ENCODE measurements at regions not wholly inside any gene's neighbourhood (a gene's known extent, or its start where the extent isn't known, plus 50 kb on each side); places are given as distances from the start of the nearest gene placed in this dataset.
A peak's percentile ranks its signal among the peaks of the same experiment; 100 is the strongest.

DNA sequence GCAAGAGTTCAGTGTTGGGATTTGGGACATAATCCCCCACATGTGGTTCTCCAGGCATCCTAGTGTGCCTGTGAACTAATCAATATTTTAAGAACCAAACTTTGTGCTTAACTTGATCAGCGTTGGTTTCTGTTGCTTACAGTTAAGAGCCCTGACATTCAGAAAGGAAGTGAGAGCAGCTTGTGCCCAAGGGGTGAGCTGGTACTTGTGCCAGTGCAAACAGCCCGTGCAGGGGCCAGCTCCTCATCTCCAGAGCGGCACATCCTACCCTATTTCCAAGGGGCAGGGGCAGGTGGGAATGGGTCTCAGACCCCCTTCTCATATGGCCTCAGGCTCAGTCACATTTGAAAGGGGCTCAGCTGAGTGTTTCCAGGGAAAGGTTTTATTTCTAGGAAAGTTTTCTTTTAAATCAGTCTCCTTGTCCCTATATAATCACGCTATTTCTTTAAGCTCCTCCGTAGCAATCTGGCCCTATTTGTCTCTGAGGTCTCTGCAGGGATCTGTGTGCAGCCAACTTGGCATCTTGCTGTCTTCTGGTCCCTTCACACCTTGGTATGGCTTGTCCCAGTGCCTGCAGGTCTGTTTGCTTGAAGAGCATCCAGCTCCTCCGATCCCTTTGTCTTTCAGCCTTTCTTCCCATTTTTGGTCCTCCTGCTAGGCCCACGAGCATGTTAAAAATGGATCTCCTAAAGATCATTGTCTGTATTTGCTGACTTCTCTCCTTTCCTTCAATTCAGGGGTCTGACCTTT is 358.9 kb downstream of the HRH4 start:
- TF ChIP-seq, protein P1, sequence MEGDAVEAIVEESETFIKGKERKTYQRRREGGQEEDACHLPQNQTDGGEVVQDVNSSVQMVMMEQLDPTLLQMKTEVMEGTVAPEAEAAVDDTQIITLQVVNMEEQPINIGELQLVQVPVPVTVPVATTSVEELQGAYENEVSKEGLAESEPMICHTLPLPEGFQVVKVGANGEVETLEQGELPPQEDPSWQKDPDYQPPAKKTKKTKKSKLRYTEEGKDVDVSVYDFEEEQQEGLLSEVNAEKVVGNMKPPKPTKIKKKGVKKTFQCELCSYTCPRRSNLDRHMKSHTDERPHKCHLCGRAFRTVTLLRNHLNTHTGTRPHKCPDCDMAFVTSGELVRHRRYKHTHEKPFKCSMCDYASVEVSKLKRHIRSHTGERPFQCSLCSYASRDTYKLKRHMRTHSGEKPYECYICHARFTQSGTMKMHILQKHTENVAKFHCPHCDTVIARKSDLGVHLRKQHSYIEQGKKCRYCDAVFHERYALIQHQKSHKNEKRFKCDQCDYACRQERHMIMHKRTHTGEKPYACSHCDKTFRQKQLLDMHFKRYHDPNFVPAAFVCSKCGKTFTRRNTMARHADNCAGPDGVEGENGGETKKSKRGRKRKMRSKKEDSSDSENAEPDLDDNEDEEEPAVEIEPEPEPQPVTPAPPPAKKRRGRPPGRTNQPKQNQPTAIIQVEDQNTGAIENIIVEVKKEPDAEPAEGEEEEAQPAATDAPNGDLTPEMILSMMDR (IDR thresholded peaks at IDR 0.05; ENCODE audit: insufficient read depth, low read depth, low read length), result no peak
- no peak for DNase-seq (ENCODE audit: low read depth)
- no peak overlapping the region for H3K4me3 ChIP-seq (ENCODE audit: low read depth, low read length)

DNA sequence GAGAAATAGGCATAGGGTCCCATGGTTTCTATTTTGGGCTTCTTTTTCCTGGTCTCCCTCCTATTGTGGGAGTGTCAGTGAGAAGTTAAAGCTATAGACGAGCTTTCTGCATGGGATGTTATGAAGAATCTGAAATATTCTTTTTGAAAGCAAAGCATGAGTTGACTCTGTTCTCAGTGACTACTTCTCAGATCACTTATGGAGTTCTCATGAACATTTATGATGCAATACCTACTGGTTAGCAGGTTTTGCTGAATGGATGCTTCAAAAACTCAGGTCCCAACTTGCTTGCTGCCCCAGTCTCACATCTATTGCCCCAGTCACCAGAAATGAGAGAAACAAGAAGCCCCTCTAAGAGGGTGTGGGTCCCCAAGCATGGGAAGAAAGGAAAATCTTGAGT is 365.0 kb downstream of the HRH4 start:
- no peak overlapping the region for H3K4me3 ChIP-seq (ENCODE audit: low read depth, low read length)
- TF ChIP-seq, protein P1 (IDR thresholded peaks at IDR 0.05; ENCODE audit: insufficient read depth, low read depth, low read length), result no peak
- no peak for DNase-seq (ENCODE audit: low read depth)

DNA sequence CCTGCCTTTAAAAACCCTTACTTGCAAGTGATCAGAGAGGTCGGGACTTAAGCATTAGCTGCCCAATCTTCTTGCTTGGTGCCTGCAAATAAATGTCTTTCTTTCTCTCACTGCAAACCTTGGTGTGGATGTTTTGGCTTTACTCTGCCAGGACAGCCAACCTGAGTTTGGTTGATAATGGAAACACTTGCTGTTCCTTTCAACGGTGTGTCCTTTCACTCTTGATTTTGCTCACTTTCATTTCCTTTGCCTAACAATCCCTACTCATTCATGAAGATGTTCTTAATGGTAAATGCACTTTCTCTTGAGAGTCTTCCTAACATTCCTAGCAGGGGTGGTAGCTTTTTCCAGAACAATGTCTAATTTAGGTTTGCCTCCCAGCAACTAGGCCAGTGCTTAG is 366.2 kb downstream of the HRH4 start:
- H3K4me3 ChIP-seq (ENCODE audit: low read depth, low read length), result no peak overlapping the region
- TF ChIP-seq, protein P1 (IDR thresholded peaks at IDR 0.05; ENCODE audit: insufficient read depth, low read depth, low read length), result no peak
- no peak for DNase-seq (ENCODE audit: low read depth)

DNA sequence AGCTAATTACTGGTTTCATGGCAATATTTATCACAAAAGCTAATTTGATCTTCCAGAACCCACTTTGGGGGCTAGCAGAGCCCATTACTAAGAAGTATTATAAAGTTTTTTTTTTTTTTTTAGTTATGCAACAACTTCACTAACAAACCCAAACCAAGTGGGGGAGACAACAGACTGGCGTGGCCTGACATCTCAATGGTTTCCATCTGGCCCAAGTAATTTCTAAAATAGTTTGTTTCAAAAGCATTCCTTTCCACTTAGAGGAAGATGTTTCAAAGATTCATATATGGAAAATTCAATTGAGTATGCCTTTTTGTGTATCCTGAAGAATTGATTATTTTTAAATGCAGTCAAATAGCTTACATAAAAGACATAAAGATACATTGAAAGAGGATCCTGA is 367.1 kb downstream of the HRH4 start:
- no peak overlapping the region for H3K4me3 ChIP-seq (ENCODE audit: low read depth, low read length)
- DNase-seq (ENCODE audit: low read depth), result no peak
- TF ChIP-seq, protein P1 (IDR thresholded peaks at IDR 0.05; ENCODE audit: insufficient read depth, low read depth, low read length), result no peak

DNA sequence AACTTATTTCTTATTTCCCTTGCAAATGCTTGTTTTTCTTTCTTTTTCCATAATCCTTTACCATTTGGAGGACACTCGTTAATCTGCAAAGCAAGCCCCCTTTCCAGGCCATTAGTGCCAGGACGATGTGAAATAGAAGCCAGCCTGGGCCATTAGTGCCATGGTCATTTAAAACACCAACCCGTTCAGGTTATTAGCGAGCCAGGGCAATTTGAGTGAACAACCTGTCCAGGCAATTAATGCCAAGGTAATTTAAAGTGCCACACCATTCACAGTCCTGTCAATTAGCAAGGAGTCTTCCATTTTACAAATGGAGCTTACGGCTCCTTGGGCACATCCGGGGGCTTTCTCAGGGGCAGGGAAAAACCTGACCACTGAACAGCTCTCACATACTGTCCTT is 370.6 kb downstream of the HRH4 start:
- H3K4me3 ChIP-seq (ENCODE audit: low read depth, low read length), result no peak overlapping the region
- no peak for DNase-seq (ENCODE audit: low read depth)
- TF ChIP-seq, protein P1 (IDR thresholded peaks at IDR 0.05; ENCODE audit: insufficient read depth, low read depth, low read length), result no peak

DNA sequence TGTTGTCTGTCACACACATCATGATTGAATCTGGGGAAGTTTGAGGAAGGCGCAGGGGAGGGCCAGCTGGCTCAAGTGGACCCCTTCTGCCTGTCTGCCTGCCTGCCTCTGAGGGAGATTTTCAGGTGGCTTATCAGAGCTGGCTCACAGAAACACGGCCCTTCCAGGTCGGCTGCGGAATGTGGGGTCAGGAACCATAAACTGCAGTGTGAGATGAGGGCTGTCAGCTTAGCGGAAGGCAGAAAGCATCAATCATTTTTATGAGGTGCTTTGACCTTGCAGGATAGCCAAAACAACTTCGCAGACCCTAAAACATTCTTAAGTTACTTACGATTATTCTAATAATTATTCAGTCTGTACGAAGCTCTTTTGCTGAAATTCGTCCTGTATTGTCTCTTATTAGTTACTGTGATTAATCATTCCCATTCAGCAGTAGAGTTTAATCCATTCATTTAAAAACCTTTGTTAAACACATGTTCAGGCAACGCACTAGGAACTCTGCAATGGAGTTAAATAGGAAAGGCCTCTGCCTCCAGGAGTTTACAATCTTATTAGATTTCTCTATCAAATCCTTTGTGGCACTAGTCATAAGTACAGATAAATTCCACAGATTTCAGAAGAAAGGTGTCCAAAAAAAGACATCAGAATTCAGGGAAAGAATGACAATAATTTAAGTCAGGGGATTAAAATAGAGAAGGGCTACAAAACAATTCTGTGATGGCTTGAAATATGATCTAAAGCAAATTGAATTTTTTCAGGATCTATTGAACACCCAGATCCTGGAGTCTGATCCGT is 371.6 kb downstream of the HRH4 start:
- peak; percentile 26 for DNase-seq (ENCODE audit: low read depth)
- TF ChIP-seq, protein P1 (IDR thresholded peaks at IDR 0.05; ENCODE audit: insufficient read depth, low read depth, low read length), result no peak
- H3K4me3 ChIP-seq (ENCODE audit: low read depth, low read length), result no peak overlapping the region

Data from fibroblast of villous mesenchyme (primary cell).